SW480 (cell line): ENCODE measurements at regions not wholly inside any gene's neighbourhood (a gene's known extent, or its start where the extent isn't known, plus 50 kb on each side); places are given as distances from the start of the nearest gene placed in this dataset.

Experiments used
- DNase-seq: peaks from one replicate; pipeline ENCODE4 v3.0.0-alpha.2; 2016; ENCODE audit warnings: low spot score

DNA sequence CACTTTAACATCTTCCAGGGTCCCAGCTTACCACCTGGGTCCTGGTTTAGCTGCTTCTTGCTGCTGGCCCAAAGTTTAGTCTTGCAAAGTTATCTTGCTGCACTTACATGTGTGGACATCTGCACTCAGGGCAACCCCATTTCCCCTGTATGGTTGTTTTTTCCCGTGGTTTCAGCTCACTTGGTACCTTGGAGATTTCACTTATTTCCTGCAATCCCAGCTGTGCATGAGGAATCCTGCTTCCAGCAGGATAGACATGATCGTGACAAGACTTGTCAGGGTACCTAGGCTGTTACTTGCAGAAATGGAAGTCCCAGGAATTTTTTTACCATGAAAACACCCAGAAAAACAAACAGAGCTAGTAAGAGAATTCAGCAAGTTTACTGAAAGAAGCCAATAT lies 95.9 kb upstream of the LEP start:
- no peak for DNase-seq

DNA sequence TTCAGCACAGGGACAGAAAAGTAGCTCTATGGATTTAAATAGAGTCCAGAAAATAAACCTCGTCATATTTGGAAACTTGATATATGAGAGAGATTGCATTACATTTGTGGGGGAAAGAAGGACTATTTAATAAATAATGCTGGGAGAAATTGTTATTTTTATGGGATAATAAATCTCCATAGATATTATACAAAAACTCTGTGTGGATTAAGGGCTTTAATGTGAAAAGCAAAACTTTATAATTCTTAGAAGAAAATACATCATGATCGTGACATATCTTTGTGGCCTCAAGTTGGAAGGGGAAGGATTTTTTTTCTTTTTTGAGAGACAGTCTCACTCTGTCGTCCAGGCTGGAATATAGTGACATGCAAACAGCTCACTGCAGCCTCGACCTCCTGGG lies 95.0 kb upstream of the LEP start:
- no peak for DNase-seq

GRCh38 chr7:128148676-128149075 lies 92.4 kb upstream of the LEP start:
- no peak for DNase-seq

DNA sequence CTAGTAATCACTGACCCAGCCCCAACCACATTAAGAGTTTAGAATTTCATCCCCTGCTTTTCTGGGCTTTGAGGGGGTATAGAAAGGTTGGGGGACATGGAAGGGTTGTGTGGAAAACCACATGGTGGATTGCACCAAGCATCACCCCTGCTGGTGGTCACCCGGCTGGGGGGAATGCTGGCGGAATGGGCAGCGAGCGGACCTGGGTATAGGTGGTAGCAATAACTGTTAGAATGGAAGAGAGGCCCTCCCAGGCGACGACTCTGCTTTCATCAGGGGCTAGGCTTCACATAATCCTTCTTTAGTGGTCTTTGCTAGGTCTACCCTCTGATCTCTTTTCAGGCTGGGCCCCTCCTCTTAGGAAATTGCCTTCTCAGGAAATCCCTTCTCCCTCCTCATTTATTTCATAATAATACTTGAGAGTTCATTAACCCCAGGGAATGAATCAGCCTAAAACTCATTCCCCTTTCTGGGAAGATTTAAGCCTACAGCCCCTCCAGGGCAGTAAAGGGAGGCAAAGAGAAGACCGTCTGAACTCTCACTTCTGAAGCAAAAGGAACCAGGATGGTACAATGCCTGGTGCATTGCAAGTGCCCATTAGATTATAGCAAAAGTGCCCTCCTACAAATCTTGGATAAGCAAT lies 90.7 kb upstream of the LEP start:
- DNase-seq: no peak

- no peak for DNase-seq
Measured at GRCh38 chr7:128151635-128152034, 89.4 kb upstream of the LEP start.

DNA sequence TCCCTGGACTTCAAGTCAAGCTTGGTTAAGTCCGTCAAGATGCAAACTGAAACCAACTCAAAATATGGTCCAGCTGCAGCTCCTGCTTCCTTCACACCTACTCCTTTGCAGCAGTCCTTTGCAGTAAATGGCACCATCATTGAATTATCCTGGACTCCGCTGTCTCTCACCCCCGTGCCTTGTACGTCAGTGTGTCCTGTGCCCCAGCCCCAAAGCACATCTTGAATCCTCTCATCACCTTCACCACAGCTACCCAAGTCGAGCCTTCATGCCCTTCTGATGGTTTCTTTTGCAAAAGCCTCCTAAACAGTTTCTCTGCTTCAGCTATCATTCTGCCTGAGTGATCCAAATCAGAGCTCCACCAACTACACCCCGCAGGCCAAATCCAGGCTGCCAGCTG lies 88.4 kb upstream of the LEP start:
- no peak for DNase-seq

DNA sequence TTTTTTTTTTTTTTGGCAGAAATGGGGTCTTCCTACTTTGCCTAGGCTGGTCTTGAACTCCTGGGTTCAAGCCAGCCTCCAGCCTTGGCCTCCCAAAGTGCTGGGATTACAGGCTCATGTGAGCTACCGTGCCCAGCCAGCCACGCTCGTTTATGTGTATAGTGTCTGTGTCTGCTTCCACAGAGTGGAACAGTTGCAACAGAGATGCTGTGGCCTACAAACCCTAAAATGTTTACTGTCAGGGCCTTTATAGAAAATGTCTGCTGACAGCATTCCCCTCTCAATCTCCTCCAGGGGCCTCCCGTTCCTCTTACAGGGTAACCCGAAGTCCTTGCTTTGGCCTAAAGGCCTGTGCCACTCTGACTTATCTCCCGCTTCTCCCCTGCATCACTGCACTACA lies 87.6 kb upstream of the LEP start:
- DNase-seq: no peak

GRCh38 chr7:128154504-128154903 lies 86.6 kb upstream of the LEP start:
- DNase-seq: no peak

- no peak for DNase-seq
Measured at GRCh38 chr7:128155100-128155740, 85.9 kb upstream of the LEP start.

DNA sequence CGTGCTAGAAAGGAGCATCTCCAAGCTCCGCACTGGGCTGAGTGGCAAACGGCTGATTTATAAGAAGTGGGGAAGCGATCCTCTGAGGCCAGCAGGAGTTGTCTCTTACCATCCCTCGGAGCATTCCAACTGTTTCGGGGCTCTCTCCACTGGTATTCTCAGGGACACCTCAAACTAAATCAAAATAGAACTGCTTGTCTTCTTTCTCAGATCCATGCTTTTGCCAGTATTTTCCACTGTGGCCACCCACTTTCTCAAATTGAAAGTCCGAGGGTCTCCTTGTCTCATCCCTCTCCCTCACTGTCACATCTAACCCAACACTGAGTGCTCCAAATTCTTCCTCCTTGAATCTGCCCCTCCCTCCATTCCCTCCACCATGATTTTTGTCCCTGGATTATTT lies 83.2 kb upstream of the LEP start:
- no peak for DNase-seq

- no peak for DNase-seq
Measured at GRCh38 chr7:128158370-128158769, 82.7 kb upstream of the LEP start.

DNA sequence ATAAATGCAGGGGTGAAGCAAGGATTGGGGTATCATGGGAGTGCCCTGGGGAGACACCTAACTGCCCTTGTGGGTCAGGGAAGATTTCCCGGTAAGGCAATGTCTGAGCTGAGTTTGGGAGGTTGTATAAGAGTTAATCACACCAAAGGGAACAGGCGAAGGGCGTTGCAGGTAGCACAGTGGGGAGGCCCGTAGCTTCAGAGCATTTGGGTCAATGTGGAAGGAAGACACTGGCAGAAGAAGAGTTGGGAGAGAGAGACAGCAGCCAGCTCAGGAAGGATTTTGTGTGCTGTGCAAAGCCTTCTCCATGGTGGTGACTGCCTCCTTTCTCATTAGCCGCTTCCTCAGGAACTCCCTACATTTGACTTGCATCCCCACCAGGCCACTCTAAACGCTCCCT lies 80.8 kb upstream of the LEP start:
- no peak for DNase-seq

DNA sequence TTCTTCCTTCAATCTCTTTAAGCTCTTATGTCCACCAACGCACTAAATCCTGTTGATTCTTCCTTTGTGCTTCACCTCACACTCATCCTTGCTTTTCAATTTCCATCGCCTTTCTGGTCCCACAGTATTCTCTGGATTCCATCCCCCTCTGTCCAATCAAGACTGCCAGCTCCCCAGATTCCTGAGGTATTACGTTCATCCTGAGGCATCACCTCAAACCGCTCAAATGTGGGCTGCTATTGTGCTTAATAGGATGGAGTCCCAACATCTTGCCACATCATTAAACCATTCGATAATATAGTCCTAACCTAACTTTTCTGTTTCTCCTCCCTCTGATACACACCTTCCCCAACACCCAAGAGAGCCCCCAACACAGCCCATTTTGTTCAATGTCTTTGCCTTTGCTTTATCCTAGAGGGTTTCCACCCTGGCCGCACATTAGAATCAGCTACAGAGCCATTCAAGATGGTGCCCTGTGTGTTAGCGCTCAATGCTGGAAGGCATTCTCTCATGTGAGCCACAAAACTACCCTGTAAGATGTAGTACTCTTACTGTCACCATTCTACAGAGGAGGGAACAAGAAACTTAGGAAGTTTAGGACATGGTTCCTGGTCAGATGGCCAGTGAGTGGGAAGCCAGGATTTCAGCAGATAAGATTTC lies 79.5 kb upstream of the LEP start:
- DNase-seq: no peak

- DNase-seq: no peak
Measured at GRCh38 chr7:128162666-128163065, 78.4 kb upstream of the LEP start.

GRCh38 chr7:128163473-128163872 lies 77.6 kb upstream of the LEP start:
- DNase-seq: no peak

GRCh38 chr7:128164061-128164954 lies 76.8 kb upstream of the LEP start:
- DNase-seq: peak; percentile 51

DNA sequence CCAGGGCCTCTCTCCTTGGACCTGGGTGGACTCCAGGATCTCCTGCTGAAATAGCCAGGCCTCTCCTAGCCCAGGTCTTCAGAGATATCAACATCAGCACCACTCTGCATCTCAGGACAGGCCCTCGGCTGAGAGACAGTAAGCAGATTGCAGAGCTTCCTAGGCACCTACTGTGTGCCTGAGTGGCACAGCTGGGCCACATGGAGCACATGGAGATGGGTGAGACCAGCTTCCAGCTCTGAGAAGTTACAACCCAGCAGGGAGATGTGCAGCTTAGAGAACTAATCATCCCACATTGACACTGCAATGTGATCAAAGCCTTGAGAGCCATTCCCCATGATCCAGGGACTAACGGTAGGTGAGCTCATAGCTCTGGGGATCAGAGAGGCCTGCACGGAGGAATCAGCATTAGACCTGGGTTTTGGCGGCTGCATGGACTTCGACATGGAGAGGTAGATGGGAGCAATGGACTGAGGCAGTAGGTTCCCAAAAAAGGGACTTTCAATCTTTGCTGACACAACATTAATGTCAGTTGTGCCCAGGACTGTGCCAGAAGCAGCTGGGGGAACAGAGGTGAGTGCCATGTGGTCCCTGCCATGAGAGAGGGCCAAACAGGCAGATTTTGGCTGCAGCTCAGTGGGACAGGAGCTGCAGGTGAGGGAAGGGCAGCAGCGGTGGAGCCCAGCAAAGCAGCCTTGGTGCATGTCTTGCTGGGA lies 76.0 kb upstream of the LEP start:
- DNase-seq: no peak

GRCh38 chr7:128165927-128166420 lies 75.1 kb upstream of the LEP start:
- no peak for DNase-seq

GRCh38 chr7:128166603-128167041 lies 74.5 kb upstream of the LEP start:
- DNase-seq: peak; percentile 25

DNA sequence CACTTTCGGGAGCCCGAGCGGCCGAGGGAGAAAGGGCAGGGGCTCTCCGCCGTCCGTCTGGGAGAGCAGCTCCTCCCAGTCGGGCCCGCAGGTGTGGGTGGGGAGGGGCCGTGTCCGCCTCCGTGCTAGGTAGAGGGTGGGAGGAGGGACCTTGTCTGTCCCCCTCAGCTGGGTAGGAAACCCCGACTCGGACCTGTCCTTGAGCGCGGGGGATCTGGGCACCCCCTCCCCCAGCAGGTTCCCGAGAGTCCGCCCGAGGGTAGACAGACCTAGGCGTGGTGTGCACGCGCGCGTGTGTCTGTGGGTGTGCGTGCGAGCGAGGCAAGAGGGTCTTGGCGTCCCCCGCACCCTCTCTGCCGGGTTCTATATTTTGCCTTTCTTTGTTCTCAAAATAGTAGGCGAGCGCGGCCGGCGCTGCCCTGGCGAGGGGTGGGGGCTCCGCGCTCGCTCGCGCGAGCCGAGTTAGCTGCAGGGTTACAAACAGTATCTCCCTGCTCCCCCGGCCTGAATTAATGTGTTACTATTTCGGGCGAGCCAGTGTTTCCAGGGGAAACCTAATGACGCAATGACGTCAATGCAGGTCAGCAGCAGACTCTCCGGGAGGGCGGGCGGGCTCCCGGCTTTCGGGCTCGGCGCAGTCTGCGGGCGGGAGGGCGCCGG lies 73.9 kb upstream of the LEP start:
- peak; percentile 66 for DNase-seq
